ENCODE measurements at regions not wholly inside any gene's neighbourhood (a gene's known extent, or its start where the extent isn't known, plus 50 kb on each side); places are given as distances from the start of the nearest gene placed in this dataset.

GRCh38 chr10:117784776-117785175 is 242.2 kb downstream of the EMX2 start:
- TF ChIP-seq EP300 (IDR thresholded peaks at IDR 0.05) (no peak), POLR2A (IDR thresholded peaks at IDR 0.05) (no peak)
- TF ChIP-seq, protein P1, sequence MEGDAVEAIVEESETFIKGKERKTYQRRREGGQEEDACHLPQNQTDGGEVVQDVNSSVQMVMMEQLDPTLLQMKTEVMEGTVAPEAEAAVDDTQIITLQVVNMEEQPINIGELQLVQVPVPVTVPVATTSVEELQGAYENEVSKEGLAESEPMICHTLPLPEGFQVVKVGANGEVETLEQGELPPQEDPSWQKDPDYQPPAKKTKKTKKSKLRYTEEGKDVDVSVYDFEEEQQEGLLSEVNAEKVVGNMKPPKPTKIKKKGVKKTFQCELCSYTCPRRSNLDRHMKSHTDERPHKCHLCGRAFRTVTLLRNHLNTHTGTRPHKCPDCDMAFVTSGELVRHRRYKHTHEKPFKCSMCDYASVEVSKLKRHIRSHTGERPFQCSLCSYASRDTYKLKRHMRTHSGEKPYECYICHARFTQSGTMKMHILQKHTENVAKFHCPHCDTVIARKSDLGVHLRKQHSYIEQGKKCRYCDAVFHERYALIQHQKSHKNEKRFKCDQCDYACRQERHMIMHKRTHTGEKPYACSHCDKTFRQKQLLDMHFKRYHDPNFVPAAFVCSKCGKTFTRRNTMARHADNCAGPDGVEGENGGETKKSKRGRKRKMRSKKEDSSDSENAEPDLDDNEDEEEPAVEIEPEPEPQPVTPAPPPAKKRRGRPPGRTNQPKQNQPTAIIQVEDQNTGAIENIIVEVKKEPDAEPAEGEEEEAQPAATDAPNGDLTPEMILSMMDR (IDR thresholded peaks at IDR 0.05), result no peak
- Histone ChIP-seq H3K27me3 (no peaks in the 10 kb centered on the region), H3K9me3 (no peaks in the 10 kb centered on the region), H3K4me3 (no peak overlapping the region), H3K36me3 (no peaks in the 10 kb centered on the region), H3K4me1 (ENCODE audit: insufficient read depth) (no peaks in the 10 kb centered on the region), H3K27ac (no peak overlapping the region)
- intact Hi-C loops (cut with DNase I), result no loop called here
- WGBS, 3 donors, result 69 to 82% (median 79%) methylated on average over 3 of the region's 3 CpGs
- DNase-seq, result no peak

- no peaks in the 10 kb centered on the region for H3K9me3 ChIP-seq
- no peak for DNase-seq
- TF ChIP-seq, protein P1 (IDR thresholded peaks at IDR 0.05), result no peak
- TF ChIP-seq POLR2A (IDR thresholded peaks at IDR 0.05) (no peak), EP300 (IDR thresholded peaks at IDR 0.05) (no peak)
- no peaks in the 10 kb centered on the region for H3K27me3 ChIP-seq
- intact Hi-C loops (cut with DNase I), result no loop called here
- no peaks in the 10 kb centered on the region for H3K36me3 ChIP-seq
- H3K4me3 ChIP-seq, result no peak overlapping the region
- no peaks in the 10 kb centered on the region for H3K4me1 ChIP-seq (ENCODE audit: insufficient read depth)
- no peak overlapping the region for H3K27ac ChIP-seq
- WGBS, 3 donors, result 86 to 93% (median 92%) methylated on average over 3 of the region's 3 CpGs
Measured at GRCh38 chr10:117788911-117789310, 246.4 kb downstream of the EMX2 start.

- intact Hi-C loops (cut with DNase I), result no loop called here
- Histone ChIP-seq H3K9me3 (no peaks in the 10 kb centered on the region), H3K4me1 (ENCODE audit: insufficient read depth) (no peaks in the 10 kb centered on the region), H3K4me3 (no peak overlapping the region), H3K27ac (no peak overlapping the region), H3K36me3 (no peaks in the 10 kb centered on the region), H3K27me3 (no peaks in the 10 kb centered on the region)
- no peak for DNase-seq
- WGBS, 3 donors, result 81 to 88% (median 86%) methylated on average over 4 of the region's 4 CpGs
- no peak for TF ChIP-seq EP300 (IDR thresholded peaks at IDR 0.05)
- TF ChIP-seq, protein P1 (IDR thresholded peaks at IDR 0.05), result no peak
- no peak for TF ChIP-seq POLR2A (IDR thresholded peaks at IDR 0.05)
Measured at GRCh38 chr10:117790179-117790578, 247.6 kb downstream of the EMX2 start.

DNA sequence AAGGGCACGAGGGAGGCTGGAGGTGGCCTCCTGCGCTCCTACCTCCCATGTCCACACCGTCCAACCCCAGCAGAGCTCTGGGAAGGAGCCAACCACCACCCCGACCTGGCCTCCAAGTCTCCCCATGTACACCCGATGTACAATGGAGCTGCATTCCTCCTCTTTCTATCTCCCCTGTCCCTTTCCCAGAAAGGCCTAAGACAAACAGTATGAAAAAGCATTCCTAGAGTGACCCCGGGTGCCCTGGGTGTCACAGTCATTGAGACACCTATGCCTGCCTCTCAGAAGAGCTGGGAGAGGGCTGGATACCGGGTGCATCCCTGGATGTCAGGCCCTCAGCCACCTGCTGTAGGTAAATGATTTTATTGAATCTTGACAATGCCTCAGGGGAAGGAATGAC is 248.1 kb downstream of the EMX2 start:
- TF ChIP-seq POLR2A (IDR thresholded peaks at IDR 0.05), result no peak
- no peak for TF ChIP-seq EP300 (IDR thresholded peaks at IDR 0.05)
- TF ChIP-seq, protein P1 (IDR thresholded peaks at IDR 0.05), result no peak
- DNase-seq, result no peak
- intact Hi-C loops (cut with DNase I), result no loop called here
- H3K36me3 ChIP-seq, result no peaks in the 10 kb centered on the region
- no peaks in the 10 kb centered on the region for H3K4me1 ChIP-seq (ENCODE audit: insufficient read depth)
- H3K9me3 ChIP-seq, result no peaks in the 10 kb centered on the region
- WGBS, 3 donors, result 71 to 74% (median 74%) methylated on average over 7 of the region's 7 CpGs
- no peak overlapping the region for H3K4me3 ChIP-seq
- H3K27me3 ChIP-seq, result no peaks in the 10 kb centered on the region
- H3K27ac ChIP-seq, result no peak overlapping the region

DNA sequence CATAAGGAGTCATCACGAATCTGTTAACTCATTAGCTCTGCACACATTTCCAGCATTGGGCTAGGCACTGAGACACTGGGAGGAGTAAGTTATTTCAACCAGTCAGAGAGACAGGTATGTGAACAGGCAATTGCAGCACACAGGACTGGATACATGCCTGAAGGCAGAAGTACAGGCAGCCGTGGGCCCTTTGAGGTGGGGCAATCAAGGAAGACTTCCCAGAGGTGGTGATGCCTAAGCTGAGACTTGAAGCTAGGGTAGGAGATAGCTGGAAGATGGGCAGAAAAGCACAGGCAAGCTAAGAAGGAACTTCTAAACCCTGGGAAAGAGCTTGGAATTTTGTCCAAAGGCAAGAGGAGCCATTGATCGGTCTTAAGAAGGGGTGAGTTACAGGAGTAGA is 249.7 kb downstream of the EMX2 start:
- WGBS, 3 donors, result 74 to 84% (median 79%) methylated on average over 3 of the region's 3 CpGs
- no peaks in the 10 kb centered on the region for H3K27me3 ChIP-seq
- intact Hi-C loops (cut with DNase I), result no loop called here

More for the DNA sequence above, 249.7 kb downstream of the EMX2 start:
- Histone ChIP-seq H3K4me1 (ENCODE audit: insufficient read depth) (no peaks in the 10 kb centered on the region), H3K36me3 (no peaks in the 10 kb centered on the region), H3K27ac (no peak overlapping the region), H3K9me3 (no peaks in the 10 kb centered on the region), H3K4me3 (no peak overlapping the region)
- no peak for DNase-seq
- TF ChIP-seq POLR2A (IDR thresholded peaks at IDR 0.05), result no peak
- TF ChIP-seq, protein P1 (IDR thresholded peaks at IDR 0.05), result no peak
- no peak for TF ChIP-seq EP300 (IDR thresholded peaks at IDR 0.05)
